Stomach (tissue), 4 donors: ENCODE measurements at regions not wholly inside any gene's neighbourhood (a gene's known extent, or its start where the extent isn't known, plus 50 kb on each side); places are given as distances from the start of the nearest gene placed in this dataset.

Experiments used
- EP300 ChIP-seq: sonication (generic); formaldehyde crosslinking; IDR thresholded peaks from one replicate; pipeline ENCODE4 v1.6.1; 2017; ENCODE audit warnings: antibody characterized with exemption
- POLR2A ChIP-seq, 4 donors: fragments of 450-650 bp; IDR thresholded peaks; one replicate each; pipeline ENCODE4 v1.6.1; 2016; ENCODE audit warnings: antibody characterized with exemption in 4 of 4, control low read depth in 2 of 4, mild to moderate bottlenecking in 1 of 4, moderate library complexity in 1 of 4
- POLR2AphosphoS5 ChIP-seq, 3 donors: sonication (generic); formaldehyde crosslinking; IDR thresholded peaks; one replicate each; pipeline ENCODE4 v1.6.1; 2016; ENCODE audit warnings: antibody characterized with exemption in 3 of 3
- TF ChIP-seq, protein P1 (sequence below), 7 experiments: fragments of 450-650 bp in 4 of 7; fragments of 200-600 bp in 3 of 7; sonication (generic) in 3 of 7; IDR thresholded peaks; one replicate each; pipeline ENCODE4 v1.5.1; 2016 to 2019; ENCODE audit warnings: antibody characterized with exemption in 7 of 7, control low read depth in 2 of 7, mild to moderate bottlenecking in 1 of 7

DNA sequence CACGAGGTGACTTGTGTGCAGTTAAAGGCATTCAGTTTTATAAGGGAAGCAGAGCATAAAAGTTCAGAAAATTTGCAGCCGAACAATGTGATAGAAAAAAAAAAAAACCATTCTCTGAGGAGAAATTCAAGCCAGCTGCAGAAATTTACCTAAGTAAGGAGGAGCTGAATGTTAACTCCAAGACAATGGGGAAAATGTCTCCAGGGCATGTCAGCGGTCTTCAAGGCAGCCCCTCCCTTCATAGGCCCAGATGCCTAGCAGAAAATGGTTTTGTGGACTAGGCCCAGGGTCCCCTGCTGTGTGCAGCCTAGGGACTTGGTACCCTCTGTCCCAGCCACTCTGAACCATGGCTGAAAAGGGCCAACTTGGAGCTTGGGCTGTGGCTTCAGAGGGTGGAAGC is 1764.0 kb downstream of the C4orf33 start:
- TF ChIP-seq, protein P1, sequence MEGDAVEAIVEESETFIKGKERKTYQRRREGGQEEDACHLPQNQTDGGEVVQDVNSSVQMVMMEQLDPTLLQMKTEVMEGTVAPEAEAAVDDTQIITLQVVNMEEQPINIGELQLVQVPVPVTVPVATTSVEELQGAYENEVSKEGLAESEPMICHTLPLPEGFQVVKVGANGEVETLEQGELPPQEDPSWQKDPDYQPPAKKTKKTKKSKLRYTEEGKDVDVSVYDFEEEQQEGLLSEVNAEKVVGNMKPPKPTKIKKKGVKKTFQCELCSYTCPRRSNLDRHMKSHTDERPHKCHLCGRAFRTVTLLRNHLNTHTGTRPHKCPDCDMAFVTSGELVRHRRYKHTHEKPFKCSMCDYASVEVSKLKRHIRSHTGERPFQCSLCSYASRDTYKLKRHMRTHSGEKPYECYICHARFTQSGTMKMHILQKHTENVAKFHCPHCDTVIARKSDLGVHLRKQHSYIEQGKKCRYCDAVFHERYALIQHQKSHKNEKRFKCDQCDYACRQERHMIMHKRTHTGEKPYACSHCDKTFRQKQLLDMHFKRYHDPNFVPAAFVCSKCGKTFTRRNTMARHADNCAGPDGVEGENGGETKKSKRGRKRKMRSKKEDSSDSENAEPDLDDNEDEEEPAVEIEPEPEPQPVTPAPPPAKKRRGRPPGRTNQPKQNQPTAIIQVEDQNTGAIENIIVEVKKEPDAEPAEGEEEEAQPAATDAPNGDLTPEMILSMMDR (IDR thresholded peaks at IDR 0.05): no peak
- TF ChIP-seq POLR2AphosphoS5 (IDR thresholded peaks at IDR 0.05) (no peak), POLR2A (IDR thresholded peaks at IDR 0.05) (no peak), EP300 (no peak)
